HEK293 (cell line): ENCODE measurements at regions not wholly inside any gene's neighbourhood (a gene's known extent, or its start where the extent isn't known, plus 50 kb on each side); places are given as distances from the start of the nearest gene placed in this dataset.

ENCODE experiments used
- CTCF ChIA-PET: fragments of 350-600 bp; formaldehyde crosslinking; extraction: SDS; loops from one replicate; lab custom pipeline; 2021; ENCODE audit warnings: antibody characterized with exemption; lab: Yijun Ruan, JAX
- POLR2A ChIA-PET: fragments of 300-600 bp; formaldehyde crosslinking; extraction: SDS; loops from one replicate; lab custom pipeline; 2020; ENCODE audit warnings: antibody characterized with exemption, inconsistent platforms; lab: Yijun Ruan, JAX
- H3K27ac ChIP-seq: fragments of 200-500 bp; sonication (Bioruptor generic); 2 replicates; pipeline ENCODE4 v1.5.1; 2014; ENCODE audit warnings: low read depth, low read length, control low read depth, inconsistent platforms; ENCODE audit errors: extremely low read depth
- H3K36me3 ChIP-seq, 2 experiments: fragments of 200-500 bp in 1 of 2; sonication (Bioruptor generic) in 1 of 2; 1 replicate in 1 of 2; 2 replicates in 1 of 2; pipeline ENCODE4 v1.5.1; 2014 to 2017; ENCODE audit warnings: inconsistent platforms in 2 of 2, low read length in 2 of 2; ENCODE audit not compliant: control insufficient read depth in 2 of 2, insufficient read depth in 1 of 2
- H3K4me1 ChIP-seq: fragments of 200-500 bp; sonication (Bioruptor generic); 2 replicates; pipeline ENCODE4 v1.5.1; 2014; ENCODE audit warnings: mild to moderate bottlenecking, low read length, inconsistent platforms; ENCODE audit not compliant: control insufficient read depth, insufficient read depth
- H3K4me3 ChIP-seq: 2 replicates; pipeline ENCODE4 v1.5.1; 2011; ENCODE audit warnings: low read depth, mild to moderate bottlenecking, control low read depth, low read length, moderate library complexity
- H3K9me3 ChIP-seq: fragments of 200-500 bp; sonication (Bioruptor generic); 2 replicates; pipeline ENCODE4 v1.5.1; 2014; ENCODE audit warnings: low read depth, low read length, inconsistent platforms; ENCODE audit not compliant: control insufficient read depth, insufficient read depth
- GLIS2 ChIP-seq: fragments of 450-650 bp; formaldehyde crosslinking; IDR thresholded peaks from 2 replicates; pipeline ENCODE4 v1.5.1; 2016; ENCODE audit warnings: missing biosample characterization, missing genetic modification characterization
- HOXA7 ChIP-seq: sonication (generic); formaldehyde crosslinking; IDR thresholded peaks from 2 replicates; pipeline ENCODE4 v1.8.1; 2022; ENCODE audit warnings: missing genetic modification reagents, borderline replicate concordance
- KLF17 ChIP-seq: fragments of 450-650 bp; formaldehyde crosslinking; IDR thresholded peaks from 2 replicates; pipeline ENCODE4 v1.5.1; 2016; ENCODE audit warnings: missing biosample characterization, missing genetic modification characterization
- PRDM6 ChIP-seq: fragments of 450-650 bp; formaldehyde crosslinking; IDR thresholded peaks from 2 replicates; pipeline ENCODE4 v1.5.1; 2017; ENCODE audit warnings: missing biosample characterization, missing genetic modification characterization
- RBAK ChIP-seq: fragments of 450-650 bp; formaldehyde crosslinking; IDR thresholded peaks from 2 replicates; pipeline ENCODE4 v1.5.1; 2016; ENCODE audit warnings: missing biosample characterization, missing genetic modification characterization
- SP3 ChIP-seq: fragments of 450-650 bp; formaldehyde crosslinking; IDR thresholded peaks from 2 replicates; pipeline ENCODE4 v1.5.1; 2016; ENCODE audit warnings: missing biosample characterization, missing genetic modification characterization
- ZBTB8A ChIP-seq: fragments of 450-650 bp; formaldehyde crosslinking; IDR thresholded peaks from 2 replicates; pipeline ENCODE4 v1.5.1; 2016; ENCODE audit warnings: missing biosample characterization, missing genetic modification characterization
- ZFHX2 ChIP-seq: fragments of 450-650 bp; formaldehyde crosslinking; conservative IDR thresholded peaks from 2 replicates; pipeline ENCODE4 v1.5.1; 2016; ENCODE audit warnings: missing biosample characterization, missing genetic modification characterization
- ZFP69B ChIP-seq: fragments of 450-650 bp; formaldehyde crosslinking; IDR thresholded peaks from 2 replicates; pipeline ENCODE4 v1.5.1; 2016; ENCODE audit warnings: missing biosample characterization, missing genetic modification characterization
- ZNF10 ChIP-seq: fragments of 450-650 bp; formaldehyde crosslinking; IDR thresholded peaks from 2 replicates; pipeline ENCODE4 v1.5.1; 2017; ENCODE audit warnings: missing biosample characterization, missing genetic modification characterization
- ZNF155 ChIP-seq: fragments of 450-650 bp; formaldehyde crosslinking; IDR thresholded peaks from 2 replicates; pipeline ENCODE4 v1.5.1; 2016; ENCODE audit warnings: missing biosample characterization, missing genetic modification characterization
- ZNF174 ChIP-seq: fragments of 450-650 bp; formaldehyde crosslinking; IDR thresholded peaks from 2 replicates; pipeline ENCODE4 v1.5.0; 2017; ENCODE audit warnings: missing biosample characterization, mild to moderate bottlenecking, missing genetic modification characterization
- ZNF175 ChIP-seq: fragments of 450-650 bp; formaldehyde crosslinking; IDR thresholded peaks from 2 replicates; pipeline ENCODE4 v1.5.1; 2016; ENCODE audit warnings: missing biosample characterization, missing genetic modification characterization
- ZNF18 ChIP-seq: fragments of 450-650 bp; formaldehyde crosslinking; IDR thresholded peaks from 2 replicates; pipeline ENCODE4 v1.5.1; 2016; ENCODE audit warnings: missing biosample characterization, missing genetic modification characterization
- ZNF223 ChIP-seq: fragments of 450-650 bp; formaldehyde crosslinking; IDR thresholded peaks from 2 replicates; pipeline ENCODE4 v1.5.1; 2016; ENCODE audit warnings: missing biosample characterization, missing genetic modification characterization
- ZNF239 ChIP-seq: fragments of 450-650 bp; formaldehyde crosslinking; IDR thresholded peaks from 2 replicates; pipeline ENCODE4 v1.5.1; 2016; ENCODE audit warnings: missing biosample characterization, missing genetic modification characterization
- ZNF394 ChIP-seq: fragments of 450-650 bp; formaldehyde crosslinking; IDR thresholded peaks from 2 replicates; pipeline ENCODE4 v1.5.1; 2016; ENCODE audit warnings: missing biosample characterization, missing genetic modification characterization, mild to moderate bottlenecking, moderate library complexity, borderline replicate concordance
- ZNF433 ChIP-seq: fragments of 450-650 bp; formaldehyde crosslinking; IDR thresholded peaks from 2 replicates; pipeline ENCODE4 v1.5.1; 2016; ENCODE audit warnings: missing biosample characterization, missing genetic modification characterization, low read depth
- ZNF513 ChIP-seq: fragments of 450-650 bp; IDR thresholded peaks from 2 replicates; pipeline ENCODE4 v1.5.1; 2018; ENCODE audit warnings: missing biosample characterization, missing genetic modification characterization
- ZNF610 ChIP-seq: fragments of 450-650 bp; formaldehyde crosslinking; IDR thresholded peaks from 2 replicates; pipeline ENCODE4 v1.5.1; 2016; ENCODE audit warnings: missing biosample characterization, missing genetic modification characterization, borderline replicate concordance
- ZNF629 ChIP-seq: fragments of 450-650 bp; formaldehyde crosslinking; IDR thresholded peaks from 2 replicates; pipeline ENCODE4 v1.5.1; 2017; ENCODE audit warnings: missing biosample characterization, missing genetic modification characterization
- ZNF704 ChIP-seq: fragments of 450-650 bp; formaldehyde crosslinking; IDR thresholded peaks from 2 replicates; pipeline ENCODE4 v1.5.1; 2016; ENCODE audit warnings: missing biosample characterization, missing genetic modification characterization
- ZNF747 ChIP-seq: fragments of 450-650 bp; formaldehyde crosslinking; IDR thresholded peaks from 2 replicates; pipeline ENCODE4 v1.5.1; 2016; ENCODE audit warnings: missing biosample characterization, missing genetic modification characterization
- ZNF792 ChIP-seq: fragments of 450-650 bp; formaldehyde crosslinking; IDR thresholded peaks from 2 replicates; pipeline ENCODE4 v1.5.1; 2016; ENCODE audit warnings: missing biosample characterization, missing genetic modification characterization
- ZNF843 ChIP-seq: fragments of 450-650 bp; formaldehyde crosslinking; IDR thresholded peaks from 2 replicates; pipeline ENCODE4 v1.5.1; 2016; ENCODE audit warnings: missing biosample characterization, missing genetic modification characterization
- ZSCAN16 ChIP-seq: fragments of 450-650 bp; formaldehyde crosslinking; IDR thresholded peaks from 2 replicates; pipeline ENCODE4 v1.5.1; 2016; ENCODE audit warnings: missing biosample characterization, missing genetic modification characterization
- ZSCAN23 ChIP-seq: fragments of 450-650 bp; formaldehyde crosslinking; IDR thresholded peaks from 2 replicates; pipeline ENCODE4 v1.5.1; 2016; ENCODE audit warnings: missing biosample characterization, missing genetic modification characterization
- ZSCAN30 ChIP-seq: fragments of 450-650 bp; IDR thresholded peaks from 2 replicates; pipeline ENCODE4 v1.5.1; 2018; ENCODE audit warnings: missing biosample characterization, mild to moderate bottlenecking, missing genetic modification characterization, moderate library complexity

- no peaks in the 10 kb centered on the region for H3K4me1 ChIP-seq
- TF ChIP-seq ZNF610 (tag by site-specific recombination) (no peak), ZSCAN23 (tag by site-specific recombination) (no peak), ZNF629 (no peak), ZNF843 (tag by site-specific recombination) (no peak), ZNF175 (tag by site-specific recombination) (no peak), ZNF155 (no peak), ZNF513 (no peak), ZNF174 (tag by site-specific recombination) (no peak), ZBTB8A (tag by site-specific recombination) (no peak), ZNF792 (tag by site-specific recombination) (no peak), ZNF433 (no peak), ZSCAN16 (tag by site-specific recombination) (no peak), PRDM6 (tag by site-specific recombination) (no peak), RBAK (tag by site-specific recombination) (no peak), ZNF239 (tag by site-specific recombination) (no peak), GLIS2 (no peak)
- no peaks in the 10 kb centered on the region for H3K9me3 ChIP-seq
- no peak overlapping the region for H3K27ac ChIP-seq
- H3K4me3 ChIP-seq: no peak overlapping the region
- ChIA-PET POLR2A (no interaction called here), CTCF (interaction anchor here (0.7 to 1.3 kb wide), 3 partner anchors 9 to 182 kb away, joined by 4 to 5 read pairs (median 5); no protein-coding TSS in a partner anchor)
- H3K36me3 ChIP-seq: no peaks in the 10 kb centered on the region
These were observed 56.3 kb upstream of the ITGA11 start for GRCh38 chr15:68488290-68488689.

GRCh38 chr15:68488966-68489365 lies 57.0 kb upstream of the ITGA11 start:
- no peaks in the 10 kb centered on the region for H3K4me1 ChIP-seq
- H3K4me3 ChIP-seq: no peak overlapping the region
- POLR2A ChIA-PET: no interaction called here
- CTCF ChIA-PET: interaction anchor here (0.7 kb wide), 1 partner anchor 30 kb away, joined by 4 read pairs; no protein-coding TSS in a partner anchor
- no peaks in the 10 kb centered on the region for H3K36me3 ChIP-seq
- H3K27ac ChIP-seq: no peak overlapping the region
- 0 out of 2 replicates have a peak, but pooled peaks have one; percentile 1 for TF ChIP-seq ZFHX2 (tag by site-specific recombination)
- TF ChIP-seq HOXA7 (CRISPR knock-in tag): no peak
- no peaks in the 10 kb centered on the region for H3K9me3 ChIP-seq

GRCh38 chr15:68489421-68489820 lies 57.5 kb upstream of the ITGA11 start:
- CTCF ChIA-PET: interaction anchor here (0.7 kb wide), 1 partner anchor 30 kb away, joined by 4 read pairs; no protein-coding TSS in a partner anchor
- H3K9me3 ChIP-seq: no peaks in the 10 kb centered on the region
- H3K27ac ChIP-seq: no peak overlapping the region
- no peaks in the 10 kb centered on the region for H3K4me1 ChIP-seq
- no peak overlapping the region for H3K4me3 ChIP-seq
- no peaks in the 10 kb centered on the region for H3K36me3 ChIP-seq
- POLR2A ChIA-PET: no interaction called here
- TF ChIP-seq ZNF704 (tag by site-specific recombination) (no peak), ZSCAN30 (no peak), ZNF155 (no peak), ZNF394 (tag by site-specific recombination) (no peak), ZNF223 (no peak), ZFP69B (tag by site-specific recombination) (no peak), SP3 (tag by site-specific recombination) (no peak), ZNF747 (tag by site-specific recombination) (no peak), ZNF10 (tag by site-specific recombination) (no peak), ZNF18 (tag by site-specific recombination) (no peak), KLF17 (tag by site-specific recombination) (no peak)
